H9 (cell line): ENCODE measurements at regions not wholly inside any gene's neighbourhood (a gene's known extent, or its start where the extent isn't known, plus 50 kb on each side); places are given as distances from the start of the nearest gene placed in this dataset.

Experiments used
- DNase-seq: peaks from one replicate; pipeline ENCODE4 v3.0.0-alpha.2; 2017
- H2AFZ ChIP-seq: one replicate; pipeline ENCODE4 v1.6.1; 2013; ENCODE audit warnings: mild to moderate bottlenecking, low read length, control low read depth, moderate library complexity
- H2AK5ac ChIP-seq: 2 replicates; pipeline ENCODE4 v1.6.1; 2013; ENCODE audit warnings: low read length, control low read depth, mixed read lengths; ENCODE audit not compliant: insufficient read length
- H2BK120ac ChIP-seq: one replicate; pipeline ENCODE4 v1.6.1; 2013; ENCODE audit warnings: low read depth, mild to moderate bottlenecking, low read length, control low read depth, inconsistent platforms; ENCODE audit not compliant: poor library complexity, severe bottlenecking
- H2BK12ac ChIP-seq: 2 replicates; pipeline ENCODE4 v1.6.1; 2013; ENCODE audit warnings: low read length, control low read depth, mixed read lengths, low read depth; ENCODE audit not compliant: insufficient read length
- H2BK15ac ChIP-seq: 2 replicates; pipeline ENCODE4 v1.6.1; 2013; ENCODE audit warnings: low read depth, low read length, control low read depth
- H2BK20ac ChIP-seq: one replicate; pipeline ENCODE4 v1.6.1; 2013; ENCODE audit warnings: low read depth, mild to moderate bottlenecking, low read length, control low read depth, inconsistent platforms; ENCODE audit not compliant: poor library complexity, severe bottlenecking
- H2BK5ac ChIP-seq: 2 replicates; pipeline ENCODE4 v1.6.1; 2013; ENCODE audit warnings: low read length, control low read depth, mixed read lengths; ENCODE audit not compliant: insufficient read length
- H3K14ac ChIP-seq: 2 replicates; pipeline ENCODE4 v1.6.1; 2013; ENCODE audit warnings: low read length, control low read depth; ENCODE audit not compliant: insufficient read depth
- H3K18ac ChIP-seq: 2 replicates; pipeline ENCODE4 v1.6.1; 2013; ENCODE audit warnings: low read depth, mild to moderate bottlenecking, mixed read lengths, low read length, control low read depth; ENCODE audit not compliant: insufficient read length
- H3K23ac ChIP-seq: 2 replicates; pipeline ENCODE4 v1.6.1; 2013; ENCODE audit warnings: low read length, control low read depth, mixed read lengths, low read depth; ENCODE audit not compliant: insufficient read length
- H3K23me2 ChIP-seq: 2 replicates; pipeline ENCODE4 v1.6.1; 2013; ENCODE audit warnings: low read depth, mild to moderate bottlenecking, mixed read lengths, low read length, control low read depth; ENCODE audit not compliant: insufficient read length, poor library complexity, severe bottlenecking
- H3K27ac ChIP-seq: 2 replicates; pipeline ENCODE4 v1.5.1; 2013; ENCODE audit warnings: low read length, control low read depth, mixed read lengths, low read depth; ENCODE audit not compliant: insufficient read length
- H3K27me3 ChIP-seq: 2 replicates; pipeline ENCODE4 v1.6.1; 2013; ENCODE audit warnings: low read length, control low read depth, inconsistent platforms; ENCODE audit not compliant: insufficient read depth
- H3K4ac ChIP-seq: 2 replicates; pipeline ENCODE4 v1.6.1; 2013; ENCODE audit warnings: low read depth, mild to moderate bottlenecking, control low read depth, inconsistent platforms, low read length, moderate library complexity
- H3K4me1 ChIP-seq: 2 replicates; pipeline ENCODE4 v1.6.1; 2013; ENCODE audit warnings: low read length, control low read depth, inconsistent platforms; ENCODE audit not compliant: insufficient read depth
- H3K4me2 ChIP-seq: 2 replicates; pipeline ENCODE4 v1.6.1; 2013; ENCODE audit warnings: low read length, control low read depth, mixed read lengths; ENCODE audit not compliant: insufficient read length, insufficient read depth
- H3K56ac ChIP-seq: 2 replicates; pipeline ENCODE4 v1.6.1; 2013; ENCODE audit warnings: low read depth, mild to moderate bottlenecking, mixed read lengths, low read length, control low read depth; ENCODE audit not compliant: insufficient read length
- H3K79me1 ChIP-seq: 2 replicates; pipeline ENCODE4 v1.6.1; 2013; ENCODE audit warnings: low read depth, mild to moderate bottlenecking, moderate library complexity, low read length, control low read depth, inconsistent platforms; ENCODE audit not compliant: insufficient read depth, poor library complexity, severe bottlenecking
- H3K79me2 ChIP-seq: 2 replicates; pipeline ENCODE4 v1.6.1; 2013; ENCODE audit warnings: low read length, control low read depth, inconsistent platforms; ENCODE audit not compliant: insufficient read depth
- H3K9ac ChIP-seq: 2 replicates; pipeline ENCODE4 v1.6.1; 2013; ENCODE audit warnings: low read length, control low read depth, mixed read lengths; ENCODE audit not compliant: insufficient read length; ENCODE audit errors: extremely low read depth
- H3K9me3 ChIP-seq: one replicate; pipeline ENCODE4 v1.6.1; 2013; ENCODE audit warnings: low read depth, low read length, inconsistent platforms; ENCODE audit not compliant: control insufficient read depth
- H3T11ph ChIP-seq: one replicate; pipeline ENCODE4 v1.6.1; 2013; ENCODE audit warnings: mild to moderate bottlenecking, low read length, control low read depth, inconsistent platforms
- H4K20me1 ChIP-seq: one replicate; pipeline ENCODE4 v1.6.1; 2013; ENCODE audit not compliant: control insufficient read depth, insufficient read length, insufficient read depth
- H4K5ac ChIP-seq: 2 replicates; pipeline ENCODE4 v1.6.1; 2013; ENCODE audit warnings: low read depth, mild to moderate bottlenecking, mixed read lengths, low read length, control low read depth; ENCODE audit not compliant: insufficient read length
- H4K8ac ChIP-seq: replicated peaks from 2 replicates; pipeline ENCODE4 v1.6.1; 2013; ENCODE audit warnings: low read length, control low read depth, mixed read lengths, low read depth; ENCODE audit not compliant: insufficient read length
- H4K91ac ChIP-seq: 2 replicates; pipeline ENCODE4 v1.6.1; 2013; ENCODE audit warnings: low read depth, mild to moderate bottlenecking, moderate library complexity, mixed read lengths, low read length, control low read depth; ENCODE audit not compliant: insufficient read length
- H3K27ac Mint-ChIP-seq, 3 experiments: 2 replicates in 2 of 3; 3 replicates in 1 of 3; pipeline ENCODE4 v1.8.0; 2020 to 2021; ENCODE audit warnings: mixed read lengths in 3 of 3, mild to moderate bottlenecking in 1 of 3, moderate library complexity in 1 of 3
- H3K27me3 Mint-ChIP-seq: 2 replicates; pipeline ENCODE4 v1.8.0; 2021; ENCODE audit warnings: low read depth, mild to moderate bottlenecking, moderate library complexity, mixed read lengths
- H3K36me3 Mint-ChIP-seq, 3 experiments: 2 replicates in 2 of 3; 3 replicates in 1 of 3; pipeline ENCODE4 v1.8.0; 2020 to 2021; ENCODE audit warnings: low read depth in 3 of 3, mixed read lengths in 3 of 3; ENCODE audit not compliant: insufficient read depth in 1 of 3
- H3K4me1 Mint-ChIP-seq, 2 experiments: 2 replicates each; pipeline ENCODE4 v1.8.0; 2020; ENCODE audit warnings: mixed read lengths in 2 of 2
- H3K4me3 Mint-ChIP-seq, 2 experiments: 2 replicates in 1 of 2; 3 replicates in 1 of 2; pipeline ENCODE4 v1.8.0; 2020 to 2021; ENCODE audit warnings: mild to moderate bottlenecking in 2 of 2, mixed read lengths in 2 of 2, moderate library complexity in 1 of 2
- H3K9me3 Mint-ChIP-seq, 2 experiments: 2 replicates in 1 of 2; 3 replicates in 1 of 2; pipeline ENCODE4 v1.8.0; 2020; ENCODE audit warnings: mild to moderate bottlenecking in 2 of 2, mixed read lengths in 2 of 2, moderate library complexity in 1 of 2
- CTCF ChIP-seq: fragments of 200-600 bp; sonication (generic); conservative IDR thresholded peaks from 3 replicates; pipeline ENCODE4 v1.8.0; 2021; ENCODE audit warnings: antibody characterized with exemption, mild to moderate bottlenecking
- WGBS: extraction: QIAGEN DNeasy Blood & Tissue Kit; methylation state at CpG from one replicate; pipeline ENCODE4 v1.1.7; 2013; ENCODE audit warnings: missing lambda C conversion rate, low lambda C conversion rate, mixed read lengths; ENCODE audit not compliant: insufficient read length; ENCODE audit errors: extremely low coverage; 5-methylcytosine and 5-hydroxymethylcytosine counted together

- no peak overlapping the region for H3K14ac ChIP-seq
- H3K9me3 ChIP-seq: no peaks in the 10 kb centered on the region
- no peak overlapping the region for H4K5ac ChIP-seq
- no peak overlapping the region for H4K91ac ChIP-seq
- no peaks in the 10 kb centered on the region for H3K36me3 Mint-ChIP-seq
- H3K4me1 ChIP-seq: peaks cover 3% of the 10 kb centered on the region; the same call in 1 of the 2 replicates
- no peak for TF ChIP-seq CTCF
- no peak overlapping the region for H2BK5ac ChIP-seq
- no peak overlapping the region for H2BK12ac ChIP-seq
- no peaks in the 10 kb centered on the region for H3K27me3 ChIP-seq
- H2AFZ ChIP-seq: peak overlapping the region; percentile 62
- no peak overlapping the region for H3K23ac ChIP-seq
- no peaks in the 10 kb centered on the region for H3K27me3 Mint-ChIP-seq
- H3K27ac Mint-ChIP-seq: no peak overlapping the region
- H3K4ac ChIP-seq: no peak overlapping the region
- no peaks in the 10 kb centered on the region for H4K20me1 ChIP-seq
- H3K4me2 ChIP-seq: no peak overlapping the region
- WGBS: no CpG with 5 or more reads among the region's 8 CpGs
- H2BK20ac ChIP-seq: no peak overlapping the region
- H3K27ac ChIP-seq: no peak overlapping the region
- H2BK15ac ChIP-seq: no peak overlapping the region
- no peaks in the 10 kb centered on the region for H3K79me1 ChIP-seq
- no peak overlapping the region for H3K18ac ChIP-seq
- no peak overlapping the region for H2BK120ac ChIP-seq
- H3K9ac ChIP-seq: no peak overlapping the region
- H3K56ac ChIP-seq: no peak overlapping the region
- no peak overlapping the region for H2AK5ac ChIP-seq
- no peaks in the 10 kb centered on the region for H3K79me2 ChIP-seq
- no peak overlapping the region for H3T11ph ChIP-seq
- H3K23me2 ChIP-seq: no peaks in the 10 kb centered on the region
- no peak overlapping the region for H3K4me3 Mint-ChIP-seq
- no peaks in the 10 kb centered on the region for H3K9me3 Mint-ChIP-seq
- 0 out of 4 replicates have a peak, but pooled peaks cover 0 to 2% of the 10 kb centered on the region in 2 experiments for H3K4me1 Mint-ChIP-seq
- no peak for DNase-seq
- no peak overlapping the region for H4K8ac ChIP-seq
Measured at GRCh38 chr10:121244818-121245217, 353.4 kb downstream of the FGFR2 start.
